Gastroesophageal sphincter (tissue), 4 donors: ENCODE measurements at regions not wholly inside any gene's neighbourhood (a gene's known extent, or its start where the extent isn't known, plus 50 kb on each side); places are given as distances from the start of the nearest gene placed in this dataset.

ENCODE experiments used
- ATAC-seq: fragments of 150-250 bp; one replicate; pipeline ENCODE4 v1.9.1; 2016; ENCODE audit warnings: mild to moderate bottlenecking, moderate library complexity
- H3K27ac ChIP-seq, 4 donors: fragments of 200-600 bp; sonication (generic) in 3 of 4; 1 replicate in 3 of 4; 2 replicates in 1 of 4; pipeline ENCODE4 v1.5.1; 2016 to 2019
- H3K27me3 ChIP-seq: fragments of 200-600 bp; sonication (generic); one replicate; pipeline ENCODE4 v1.5.1; 2019
- H3K36me3 ChIP-seq, 2 donors: fragments of 200-600 bp; sonication (generic); one replicate each; pipeline ENCODE4 v1.5.1; 2019; ENCODE audit warnings: control low read depth in 1 of 2
- H3K4me1 ChIP-seq, 3 donors: fragments of 200-600 bp; sonication (generic); 1 replicate in 2 of 3; 2 replicates in 1 of 3; pipeline ENCODE4 v1.5.1; 2016 to 2019; ENCODE audit warnings: control low read depth in 2 of 3
- H3K4me3 ChIP-seq, 2 donors: fragments of 200-600 bp; sonication (generic); one replicate each; pipeline ENCODE4 v1.5.1; 2019; ENCODE audit warnings: mild to moderate bottlenecking in 1 of 2, moderate library complexity in 1 of 2
- H3K9me3 ChIP-seq, 3 donors: fragments of 200-600 bp; sonication (generic); one replicate each; pipeline ENCODE4 v1.5.1; 2017 to 2019; ENCODE audit warnings: control low read depth in 2 of 3
- EP300 ChIP-seq: sonication (generic); formaldehyde crosslinking; IDR thresholded peaks from one replicate; pipeline ENCODE4 v1.6.1; 2017; ENCODE audit warnings: antibody characterized with exemption, mild to moderate bottlenecking
- POLR2A ChIP-seq, 2 donors: fragments of 450-650 bp; IDR thresholded peaks; one replicate each; pipeline ENCODE4 v1.6.1; 2017; ENCODE audit warnings: antibody characterized with exemption in 2 of 2, mild to moderate bottlenecking in 2 of 2, moderate library complexity in 1 of 2
- POLR2AphosphoS5 ChIP-seq: sonication (generic); formaldehyde crosslinking; IDR thresholded peaks from one replicate; pipeline ENCODE4 v1.6.1; 2017; ENCODE audit warnings: antibody characterized with exemption
- WGBS, 2 donors: methylation state at CpG; one replicate each; pipeline ENCODE4 v1.1.5; 2018; ENCODE audit warnings: low coverage in 1 of 2; 5-methylcytosine and 5-hydroxymethylcytosine counted together
- TF ChIP-seq, protein P1 (sequence below), 4 experiments: fragments of 200-600 bp in 2 of 4; fragments of 450-650 bp in 2 of 4; sonication (generic) in 1 of 4; IDR thresholded peaks; one replicate each; pipeline ENCODE4 v1.5.1; 2017 to 2019; ENCODE audit warnings: antibody characterized with exemption in 4 of 4, mild to moderate bottlenecking in 2 of 4, moderate library complexity in 2 of 4

GRCh38 chr12:3938042-3938544, 64.9 kb upstream of the PARP11 start:
- TF ChIP-seq, protein P1, sequence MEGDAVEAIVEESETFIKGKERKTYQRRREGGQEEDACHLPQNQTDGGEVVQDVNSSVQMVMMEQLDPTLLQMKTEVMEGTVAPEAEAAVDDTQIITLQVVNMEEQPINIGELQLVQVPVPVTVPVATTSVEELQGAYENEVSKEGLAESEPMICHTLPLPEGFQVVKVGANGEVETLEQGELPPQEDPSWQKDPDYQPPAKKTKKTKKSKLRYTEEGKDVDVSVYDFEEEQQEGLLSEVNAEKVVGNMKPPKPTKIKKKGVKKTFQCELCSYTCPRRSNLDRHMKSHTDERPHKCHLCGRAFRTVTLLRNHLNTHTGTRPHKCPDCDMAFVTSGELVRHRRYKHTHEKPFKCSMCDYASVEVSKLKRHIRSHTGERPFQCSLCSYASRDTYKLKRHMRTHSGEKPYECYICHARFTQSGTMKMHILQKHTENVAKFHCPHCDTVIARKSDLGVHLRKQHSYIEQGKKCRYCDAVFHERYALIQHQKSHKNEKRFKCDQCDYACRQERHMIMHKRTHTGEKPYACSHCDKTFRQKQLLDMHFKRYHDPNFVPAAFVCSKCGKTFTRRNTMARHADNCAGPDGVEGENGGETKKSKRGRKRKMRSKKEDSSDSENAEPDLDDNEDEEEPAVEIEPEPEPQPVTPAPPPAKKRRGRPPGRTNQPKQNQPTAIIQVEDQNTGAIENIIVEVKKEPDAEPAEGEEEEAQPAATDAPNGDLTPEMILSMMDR (IDR thresholded peaks at IDR 0.05) = no peak
- no peak for TF ChIP-seq POLR2A (IDR thresholded peaks at IDR 0.05)
- no peak for TF ChIP-seq POLR2AphosphoS5
- TF ChIP-seq EP300 = no peak
- Histone ChIP-seq H3K27ac (no peak overlapping the region), H3K4me3 (no peak overlapping the region), H3K27me3 (peaks cover 21% of the 10 kb centered on the region), H3K9me3 (no peaks in the 10 kb centered on the region), H3K4me1 (no peaks in the 10 kb centered on the region), H3K36me3 (no peaks in the 10 kb centered on the region)
- WGBS, 2 donors = 53 to 78% methylated on average over 3 of the region's 3 CpGs
- ATAC-seq = no peak

- TF ChIP-seq POLR2AphosphoS5 = no peak
- TF ChIP-seq, protein P1 (IDR thresholded peaks at IDR 0.05) = no peak
- TF ChIP-seq POLR2A (IDR thresholded peaks at IDR 0.05) = no peak
- TF ChIP-seq EP300 = no peak
- Histone ChIP-seq H3K27me3 (peaks cover 44% of the 10 kb centered on the region), H3K4me3 (no peak overlapping the region), H3K36me3 (no peaks in the 10 kb centered on the region), H3K9me3 (no peaks in the 10 kb centered on the region), H3K4me1 (no peaks in the 10 kb centered on the region), H3K27ac (no peak overlapping the region)
- WGBS, 2 donors = 80 to 88% methylated on average over 4 to 5 of the region's 5 CpGs
- no peak for ATAC-seq
Measured at GRCh38 chr12:3935078-3935477, 61.9 kb upstream of the PARP11 start.

- Histone ChIP-seq H3K27me3 (peaks cover 54% of the 10 kb centered on the region), H3K4me1 (no peaks in the 10 kb centered on the region), H3K36me3 (no peaks in the 10 kb centered on the region), H3K4me3 (no peak overlapping the region), H3K9me3 (no peaks in the 10 kb centered on the region), H3K27ac (no peak overlapping the region)
- TF ChIP-seq POLR2AphosphoS5 (no peak), POLR2A (IDR thresholded peaks at IDR 0.05) (no peak), EP300 (no peak)
- TF ChIP-seq, protein P1 (IDR thresholded peaks at IDR 0.05) = no peak
- ATAC-seq = no peak
- 92 to 100% methylated on average over 1 of the region's 1 CpG for WGBS, 2 donors
Measured at GRCh38 chr12:3933819-3934192, 60.6 kb upstream of the PARP11 start.

DNA sequence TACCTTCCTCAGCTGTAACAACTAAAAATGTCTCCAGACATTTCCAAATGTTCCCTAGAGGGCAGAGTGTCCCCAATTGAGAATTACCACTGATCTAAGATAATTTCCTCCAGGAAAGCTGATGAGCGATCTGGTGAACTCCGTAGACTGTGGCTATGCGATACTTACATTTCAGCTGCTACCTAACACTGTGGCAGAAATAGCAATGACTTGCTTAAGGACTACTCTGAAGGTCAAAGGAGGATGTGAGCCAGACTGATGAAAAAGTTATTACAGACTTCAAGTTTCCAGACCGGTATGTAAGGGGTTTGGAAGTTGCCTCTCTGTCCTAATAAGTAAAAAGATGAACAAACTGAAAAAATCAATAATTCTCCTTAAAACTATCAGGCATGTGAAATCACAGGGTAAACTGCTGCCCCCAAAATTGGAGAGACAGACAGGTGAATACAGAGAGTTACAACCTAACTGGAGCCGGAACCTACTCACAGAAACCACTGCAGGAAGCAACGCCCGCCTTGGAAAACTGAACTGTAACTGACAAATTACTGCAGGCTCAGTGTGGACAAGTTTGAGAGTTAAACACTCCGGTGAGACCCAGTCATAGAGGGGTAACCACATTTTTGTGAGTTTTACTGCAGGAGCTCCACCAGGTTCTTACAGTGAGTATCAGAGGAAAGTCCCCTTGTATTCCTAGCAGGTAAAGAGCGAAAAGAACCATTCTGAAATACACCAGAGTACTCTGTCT, 60.0 kb upstream of the PARP11 start:
- no peak overlapping the region for H3K27ac ChIP-seq
- no peak overlapping the region for H3K4me3 ChIP-seq
- no peaks in the 10 kb centered on the region for H3K36me3 ChIP-seq
- no peaks in the 10 kb centered on the region for H3K9me3 ChIP-seq
- H3K4me1 ChIP-seq = no peaks in the 10 kb centered on the region
- no peak for ATAC-seq
- no peak for TF ChIP-seq POLR2A (IDR thresholded peaks at IDR 0.05)
- TF ChIP-seq EP300 = no peak
- TF ChIP-seq, protein P1 (IDR thresholded peaks at IDR 0.05) = no peak
- no peak for TF ChIP-seq POLR2AphosphoS5
- WGBS, 2 donors = 72 to 82% methylated on average over 5 to 9 of the region's 9 CpGs
- H3K27me3 ChIP-seq = peaks cover 59% of the 10 kb centered on the region

- Histone ChIP-seq H3K27me3 (peaks cover 72% of the 10 kb centered on the region), H3K9me3 (no peaks in the 10 kb centered on the region), H3K4me3 (no peak overlapping the region), H3K36me3 (no peaks in the 10 kb centered on the region), H3K27ac (no peak overlapping the region), H3K4me1 (no peaks in the 10 kb centered on the region)
- 21 to 37% methylated on average over 5 of the region's 5 CpGs for WGBS, 2 donors
- no peak for ATAC-seq
- TF ChIP-seq POLR2A (IDR thresholded peaks at IDR 0.05) = no peak
- TF ChIP-seq, protein P1 (IDR thresholded peaks at IDR 0.05) = no peak
- TF ChIP-seq POLR2AphosphoS5 = no peak
- no peak for TF ChIP-seq EP300
Measured at GRCh38 chr12:3931776-3932175, 58.6 kb upstream of the PARP11 start.
